GM21737 (cell line): ENCODE measurements at regions not wholly inside any gene's neighbourhood (a gene's known extent, or its start where the extent isn't known, plus 50 kb on each side); places are given as distances from the start of the nearest gene placed in this dataset.

ENCODE experiments used
- ATAC-seq: cut with Tn5 transposase; IDR thresholded peaks from one replicate; pipeline ENCODE4 v1.9.1; 2021; ENCODE audit warnings: mild to moderate bottlenecking, moderate library complexity; ENCODE audit not compliant: unreplicated experiment

DNA sequence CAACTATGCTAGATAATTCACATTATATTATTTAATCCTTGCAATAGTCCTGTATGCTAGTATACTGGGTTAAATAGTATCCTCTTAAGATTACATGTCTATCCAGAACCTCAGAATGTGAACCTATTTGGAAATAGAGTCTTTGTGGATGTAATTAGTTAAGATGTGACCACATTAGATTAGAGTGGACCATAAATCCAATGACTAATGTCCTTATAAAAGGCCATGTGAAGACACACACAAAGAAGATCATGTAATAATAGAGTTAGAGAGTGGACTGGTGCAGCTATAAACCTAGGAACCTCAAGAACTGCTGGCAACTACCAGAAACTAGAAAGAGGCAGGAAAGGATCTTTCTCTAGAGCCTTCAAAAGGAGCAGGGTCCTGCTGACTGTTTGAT, 263.6 kb upstream of the PTGER4 start:
- ATAC-seq, result no peak

DNA sequence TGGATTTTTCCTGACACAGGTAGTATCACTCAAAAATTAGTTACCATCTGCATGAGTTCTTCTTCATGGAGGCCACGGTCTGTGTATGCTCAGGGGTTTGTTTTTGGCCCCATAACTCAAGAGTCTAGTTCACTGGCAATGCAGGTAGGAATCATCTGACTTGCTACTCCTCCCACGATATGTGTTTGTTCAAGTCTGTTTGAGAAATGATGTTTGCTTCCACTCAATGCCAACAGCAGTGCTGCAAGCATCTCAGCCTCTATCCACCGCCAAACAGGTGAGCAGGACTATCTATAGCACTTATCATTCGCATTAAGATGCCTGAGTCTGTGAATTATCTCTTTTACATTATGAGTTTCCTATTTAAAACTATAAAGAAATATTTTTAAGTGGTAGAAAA, 264.8 kb upstream of the PTGER4 start:
- ATAC-seq, result no peak

DNA sequence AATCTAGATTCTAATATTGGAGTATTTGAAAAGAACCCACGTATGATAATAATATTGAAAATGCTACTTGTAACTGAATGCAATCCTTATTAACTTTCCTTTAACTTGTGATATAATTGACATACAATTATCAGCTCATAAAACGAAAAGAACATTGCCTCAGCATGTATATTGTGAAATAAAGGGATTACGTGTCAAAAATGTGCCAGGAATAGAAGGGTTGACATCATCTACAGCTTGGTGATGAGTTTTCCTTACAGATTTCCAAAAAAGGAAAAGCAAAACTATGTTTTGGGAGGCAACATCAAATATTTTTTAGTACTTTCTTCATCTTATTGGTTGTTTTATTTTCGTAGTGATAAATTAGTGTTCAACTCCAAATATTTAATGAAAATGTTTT, 266.0 kb upstream of the PTGER4 start:
- ATAC-seq, result no peak

DNA sequence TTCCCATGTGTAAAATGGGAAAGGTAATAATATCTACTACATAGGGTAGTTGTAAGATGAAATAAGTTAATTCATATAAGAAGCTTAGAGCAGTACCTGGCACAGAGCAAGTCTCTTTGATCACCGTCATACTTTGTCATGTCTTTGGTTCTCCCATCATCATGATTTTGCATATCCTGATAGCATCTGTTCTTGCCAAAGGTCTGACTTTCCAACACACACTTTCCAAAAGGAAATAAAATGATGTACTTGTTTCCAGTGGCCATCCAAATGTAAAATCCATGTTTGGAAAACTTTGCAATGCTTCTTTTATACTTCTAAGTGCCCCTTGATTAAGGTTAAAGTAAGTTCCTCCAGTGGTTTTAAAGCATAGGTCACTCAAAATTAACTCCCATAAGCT, 266.9 kb upstream of the PTGER4 start:
- no peak for ATAC-seq

DNA sequence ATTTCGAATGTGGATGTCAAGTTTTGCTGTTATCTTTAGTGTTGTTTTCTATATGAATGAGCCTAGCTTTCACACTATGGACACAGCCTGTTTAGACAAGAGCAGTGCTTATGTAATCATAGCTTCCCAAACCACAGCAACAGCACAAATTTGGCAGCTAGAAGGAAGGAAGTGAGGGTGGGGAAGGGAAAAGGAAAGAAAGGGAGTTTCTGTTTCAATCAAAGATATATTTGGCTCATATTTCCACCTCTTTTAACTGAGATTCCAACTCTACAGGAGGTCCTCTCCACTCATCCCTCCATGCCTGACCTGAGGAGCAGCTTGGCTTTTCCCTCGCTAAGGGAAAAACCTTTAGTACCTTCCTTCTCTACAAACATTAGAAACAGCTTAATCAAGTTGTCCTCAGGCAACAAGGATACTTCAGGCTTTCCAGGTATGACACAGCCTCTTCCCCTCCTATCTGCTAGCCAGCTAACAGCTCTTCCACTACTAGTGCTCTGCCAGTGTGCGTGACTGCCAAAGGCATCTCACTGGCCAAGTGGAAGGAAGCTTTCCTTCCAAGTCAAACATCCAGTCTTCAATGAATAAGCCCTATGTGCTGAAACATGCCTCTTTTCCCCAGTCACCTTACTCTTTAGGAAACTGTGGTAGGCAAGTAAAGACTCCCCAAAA, 268.6 kb upstream of the PTGER4 start:
- no peak for ATAC-seq

DNA sequence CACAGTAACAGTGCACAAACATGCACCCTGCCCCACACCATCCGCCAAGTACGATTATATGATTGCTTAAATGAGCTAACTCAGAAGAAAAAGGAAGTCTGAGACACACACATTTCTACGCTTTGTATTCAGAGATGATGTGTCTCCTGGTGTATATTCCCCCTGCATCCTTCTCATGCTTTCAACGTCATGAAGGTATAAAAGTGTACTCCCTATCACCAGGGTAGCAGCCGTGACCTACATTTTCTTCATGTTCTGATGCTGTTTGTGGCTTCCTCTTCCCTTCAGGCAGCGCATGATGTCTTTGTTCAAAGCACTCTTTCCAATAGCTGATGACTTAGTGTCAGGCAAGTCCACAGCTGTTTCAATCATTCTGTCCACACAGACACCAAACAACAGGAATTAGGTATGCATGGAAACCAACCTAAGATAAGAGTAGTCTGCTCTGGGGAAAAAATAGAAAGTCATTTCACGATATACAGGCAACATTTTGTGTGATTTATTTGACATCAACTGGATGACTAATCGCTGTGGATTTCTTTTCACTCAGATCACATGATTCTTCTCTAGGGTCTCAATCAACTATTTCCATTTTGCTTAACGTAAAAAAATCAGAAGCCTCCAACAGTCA, 269.4 kb upstream of the PTGER4 start:
- no peak for ATAC-seq

DNA sequence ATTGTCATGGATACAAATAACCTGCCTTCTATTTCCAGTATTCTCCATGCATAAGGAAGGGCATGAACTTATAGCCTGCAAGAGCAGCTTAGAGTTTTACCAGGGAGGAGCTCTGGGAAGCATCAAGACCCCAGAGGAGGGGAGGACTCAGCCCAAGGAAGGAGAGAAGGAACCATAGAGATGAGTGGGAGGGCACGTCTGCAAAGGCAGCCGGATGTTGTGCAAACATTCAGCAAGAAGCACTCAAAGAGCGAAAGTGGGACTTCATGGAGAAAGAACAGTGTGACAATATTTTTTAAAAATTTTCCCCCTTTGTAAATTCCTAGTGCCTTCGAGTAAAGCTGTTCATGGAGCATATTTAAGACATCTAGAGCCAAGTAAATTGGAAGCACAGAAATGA, 270.1 kb upstream of the PTGER4 start:
- no peak for ATAC-seq

DNA sequence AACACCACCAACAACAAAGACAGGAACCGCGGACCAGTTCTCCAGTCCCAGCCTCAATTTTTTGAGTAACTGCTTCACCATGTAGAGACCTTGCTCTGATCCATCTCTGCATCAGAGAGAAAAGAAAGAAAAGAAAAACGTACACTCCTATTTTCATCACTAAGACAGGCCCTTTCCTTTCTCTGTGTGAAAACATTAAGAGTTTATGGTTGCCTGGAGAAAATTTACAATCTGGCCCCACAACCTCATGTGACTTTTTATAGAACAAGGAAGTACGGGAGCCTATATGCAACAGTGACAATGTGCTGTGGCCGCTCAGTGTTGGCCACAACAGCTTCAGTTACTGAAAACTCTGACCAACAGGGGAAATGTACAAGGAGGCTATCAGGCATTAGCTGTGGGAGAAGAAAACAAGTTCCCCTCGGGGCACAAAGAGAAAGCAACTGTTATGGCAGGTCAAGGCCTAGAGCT, 272.9 kb upstream of the PTGER4 start:
- ATAC-seq, result no peak

DNA sequence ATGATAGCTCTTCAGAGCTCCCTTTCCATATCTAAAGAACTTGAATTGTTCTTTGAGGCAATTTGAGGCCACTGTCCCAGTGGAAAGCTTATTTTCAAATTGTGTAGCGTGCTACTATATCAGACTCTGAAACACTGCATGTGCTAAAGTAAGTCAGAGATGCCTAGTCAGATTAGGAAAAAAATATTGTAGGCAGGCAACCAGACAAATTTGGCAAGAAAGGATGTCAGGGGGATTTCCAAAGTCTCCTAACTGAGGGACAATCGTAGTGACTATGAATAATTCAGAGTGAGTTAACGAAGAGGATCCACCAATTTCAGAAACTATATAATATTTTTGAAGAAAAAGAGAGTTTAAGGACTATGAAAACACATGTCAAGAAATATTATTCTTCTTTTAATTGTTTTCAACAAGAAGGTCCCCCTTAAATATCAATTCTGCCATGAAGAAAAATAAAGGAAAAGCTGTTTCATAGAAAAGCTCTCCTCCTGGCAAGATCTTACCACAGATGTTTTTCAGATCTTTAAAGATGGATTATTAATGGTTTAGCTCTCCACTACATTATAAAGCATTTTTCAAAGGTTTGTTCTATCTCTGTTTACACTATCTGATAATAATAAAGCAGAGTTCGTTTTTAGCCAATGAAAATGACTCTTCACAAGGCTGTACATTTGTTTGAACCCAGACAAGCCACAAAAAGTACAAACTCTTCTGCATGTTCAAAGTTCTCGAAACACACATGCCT, 273.5 kb upstream of the PTGER4 start:
- ATAC-seq, result no peak

DNA sequence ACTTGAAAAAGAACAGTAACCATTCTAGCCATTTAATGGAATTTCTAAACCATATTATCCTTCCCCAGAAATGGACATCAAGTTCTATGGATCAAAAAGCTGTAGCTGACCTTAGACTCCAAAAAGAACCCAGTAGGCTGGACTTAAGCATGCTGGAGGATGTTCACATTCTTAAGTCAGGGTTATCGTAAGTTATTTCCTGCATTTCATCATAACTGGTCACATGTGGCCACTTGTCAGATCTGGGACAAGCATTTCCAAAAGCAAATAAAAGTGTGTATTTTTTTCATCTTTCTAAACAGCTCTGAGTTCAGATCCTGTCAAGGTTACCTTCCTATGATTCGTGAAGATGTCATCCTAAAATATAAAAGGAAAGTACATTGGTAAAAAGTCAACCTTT, 274.5 kb upstream of the PTGER4 start:
- no peak for ATAC-seq

DNA sequence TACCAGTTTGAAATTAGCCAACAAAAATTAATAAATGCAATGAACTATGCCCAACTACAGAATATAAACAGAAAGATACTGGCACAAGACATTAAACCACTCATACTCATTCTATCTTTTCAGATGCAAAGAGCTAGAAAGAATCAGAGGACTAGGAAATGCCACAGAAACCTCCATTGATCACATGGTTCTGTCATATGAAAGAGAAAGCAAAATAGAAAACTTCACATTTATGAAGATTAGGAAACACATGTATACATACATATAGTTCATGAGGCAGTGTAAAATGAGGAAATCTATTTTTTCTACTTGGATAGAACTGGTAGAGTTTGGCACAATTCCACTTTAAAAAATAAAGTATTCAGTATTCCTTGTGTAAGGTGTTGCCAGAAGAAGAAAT, 275.1 kb upstream of the PTGER4 start:
- ATAC-seq, result peak; percentile 61

DNA sequence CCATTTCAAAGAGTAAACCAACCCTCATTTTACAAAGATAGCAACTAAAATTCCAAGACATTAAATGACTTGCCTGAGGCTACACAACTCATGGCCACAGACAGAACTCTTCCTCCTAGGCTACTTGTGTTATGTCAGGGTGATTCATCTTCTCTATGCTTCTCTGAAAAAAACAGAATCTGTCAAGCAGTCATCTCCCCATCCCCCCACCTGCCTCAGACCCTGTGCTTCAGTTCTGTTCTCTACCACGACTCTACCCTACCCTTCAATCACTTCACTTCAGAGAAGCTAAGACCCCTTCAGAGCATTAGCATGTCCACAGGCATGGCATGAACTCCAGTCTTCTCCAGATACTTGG, 277.7 kb upstream of the PTGER4 start:
- no peak for ATAC-seq

DNA sequence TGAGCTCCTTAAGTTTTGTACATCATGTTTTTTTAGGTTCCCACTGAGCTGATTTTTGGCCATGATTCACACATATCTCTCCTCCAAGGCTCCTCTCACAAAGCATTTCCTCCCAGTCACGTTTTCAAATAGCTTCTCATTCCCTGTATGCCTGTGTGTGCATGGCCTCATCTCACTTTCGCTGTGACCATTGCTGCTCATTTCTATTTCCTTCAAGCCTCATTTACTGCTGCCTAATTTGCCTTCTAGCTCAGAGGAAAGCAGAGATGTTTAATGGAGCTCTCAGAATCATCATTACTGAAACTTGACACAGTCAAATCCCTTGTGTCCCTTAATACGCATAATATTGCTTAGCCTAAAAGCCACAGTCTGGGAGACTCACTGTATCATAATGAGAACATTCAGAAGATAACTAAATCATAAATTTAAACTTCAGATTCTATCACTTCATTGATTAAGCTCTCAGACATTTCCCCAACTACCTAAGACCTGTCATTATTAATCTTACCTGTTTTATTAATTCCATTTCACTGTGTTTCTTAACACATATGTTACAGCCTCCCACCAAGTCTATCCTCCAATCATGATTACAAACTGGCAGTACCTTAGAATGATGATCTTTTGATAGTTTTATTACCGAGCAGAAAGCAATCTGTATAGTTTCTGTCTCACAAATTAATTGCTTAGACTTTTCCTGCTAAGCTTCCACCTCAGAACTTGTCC, 278.3 kb upstream of the PTGER4 start:
- ATAC-seq, result peak; percentile 71

DNA sequence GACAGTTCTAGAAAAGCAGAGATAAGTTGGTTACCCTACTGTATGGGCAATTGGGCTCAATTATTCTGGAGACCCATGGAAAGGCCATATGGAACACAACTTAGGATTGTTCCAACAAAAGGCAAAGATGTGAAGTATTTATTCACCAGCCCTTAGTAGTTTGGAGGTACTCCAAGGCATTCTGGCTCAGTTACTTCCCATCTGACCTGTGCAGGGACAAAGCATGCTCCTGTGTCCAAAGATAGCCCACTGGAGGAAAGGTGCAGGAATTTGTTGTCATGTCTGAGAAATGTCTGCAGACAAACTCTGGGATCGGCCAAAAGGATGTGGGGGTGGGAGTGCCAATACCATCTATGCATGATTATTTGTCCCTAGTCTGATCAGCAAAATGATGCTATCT, 279.5 kb upstream of the PTGER4 start:
- no peak for ATAC-seq

DNA sequence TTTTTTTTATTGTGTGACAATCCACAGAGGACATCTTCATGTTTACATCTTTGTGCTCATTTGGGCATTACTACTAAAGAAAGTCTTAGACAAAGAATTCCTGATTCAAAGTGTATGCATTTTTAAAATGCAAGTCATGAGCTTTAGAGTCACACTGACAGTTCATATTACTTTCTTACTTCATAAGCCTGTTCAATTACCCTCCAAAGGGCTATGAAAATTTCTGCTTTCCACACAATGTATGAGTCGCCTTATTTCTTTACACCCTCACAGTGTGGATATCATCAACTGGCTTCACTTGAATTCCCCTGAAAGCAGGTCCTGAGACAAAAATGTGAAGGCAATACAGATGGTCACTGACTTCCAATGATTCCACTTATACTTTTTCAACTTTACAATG, 280.4 kb upstream of the PTGER4 start:
- no peak for ATAC-seq

DNA sequence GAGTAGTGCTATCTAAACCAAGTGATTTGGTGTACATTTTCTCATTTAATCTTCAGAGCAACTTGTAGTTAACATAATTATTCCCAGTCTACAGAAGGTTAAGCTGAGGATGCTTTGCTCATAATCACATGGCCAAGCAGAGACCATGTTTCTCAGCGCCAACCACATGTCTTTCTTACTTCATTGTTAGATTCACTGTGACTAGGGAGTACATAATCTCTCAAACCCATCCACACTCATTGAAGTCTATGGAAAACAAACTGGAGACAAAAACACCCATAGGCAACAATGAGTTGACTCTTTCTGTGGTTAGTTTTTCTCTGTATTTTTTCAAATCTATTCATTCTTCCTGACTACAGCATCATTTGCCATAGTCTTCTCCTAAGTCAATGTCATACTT, 281.7 kb upstream of the PTGER4 start:
- ATAC-seq, result no peak

DNA sequence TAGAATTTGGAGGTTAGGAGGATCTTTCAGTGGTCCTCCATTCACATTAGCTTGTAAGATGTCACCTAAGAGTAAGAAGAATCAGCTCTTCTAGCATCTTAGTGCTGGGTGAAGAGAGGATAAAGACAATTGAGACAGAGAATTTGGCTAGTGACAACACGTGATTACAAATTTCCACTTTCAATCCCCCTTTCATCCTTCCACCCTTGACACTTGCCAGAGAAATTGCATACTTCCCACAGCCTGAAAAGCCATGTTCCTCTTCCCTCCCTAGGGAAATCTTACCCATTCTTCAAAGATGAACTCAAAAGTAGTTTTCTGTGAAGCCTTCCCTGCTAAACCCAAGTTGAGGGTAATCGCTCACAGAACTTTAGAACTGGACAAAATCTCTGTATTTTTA, 282.6 kb upstream of the PTGER4 start:
- ATAC-seq, result no peak

DNA sequence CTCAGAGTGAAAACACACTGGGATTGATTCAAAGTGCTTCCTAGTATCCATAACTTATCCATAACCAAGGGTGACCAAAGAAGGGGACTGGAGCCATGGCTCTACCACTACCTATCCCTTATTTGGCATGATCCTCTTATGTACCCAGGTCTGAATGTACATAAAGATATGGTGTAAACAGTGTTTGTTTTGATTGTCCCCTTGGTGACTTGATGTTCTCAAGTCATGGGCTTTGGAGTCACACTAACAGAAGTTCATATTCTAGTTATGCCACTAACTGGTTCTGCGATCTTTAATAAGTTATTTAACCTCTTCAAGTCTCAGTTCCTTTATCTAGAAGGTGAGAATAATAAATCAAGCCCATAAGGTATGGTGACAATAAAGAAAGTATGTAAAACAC, 283.4 kb upstream of the PTGER4 start:
- no peak for ATAC-seq

DNA sequence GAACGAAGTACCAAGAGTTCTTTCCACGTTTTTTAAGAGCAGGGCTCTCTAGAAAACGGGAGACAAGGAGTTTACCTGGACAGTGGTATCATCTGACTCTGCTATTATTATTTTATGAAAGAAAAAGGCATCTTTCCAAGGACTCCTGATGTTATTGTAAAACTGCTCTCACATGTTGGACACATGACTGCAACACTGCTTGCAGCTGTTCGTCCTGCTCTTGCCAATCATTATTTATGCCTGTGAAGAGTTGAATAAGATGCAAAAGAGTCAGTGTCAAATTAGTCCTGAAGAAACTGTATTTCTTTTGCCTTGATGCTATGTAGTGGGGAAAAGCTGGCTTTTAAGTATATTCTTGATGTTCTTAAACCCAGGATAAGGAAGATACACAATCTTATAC, 284.5 kb upstream of the PTGER4 start:
- ATAC-seq, result no peak

DNA sequence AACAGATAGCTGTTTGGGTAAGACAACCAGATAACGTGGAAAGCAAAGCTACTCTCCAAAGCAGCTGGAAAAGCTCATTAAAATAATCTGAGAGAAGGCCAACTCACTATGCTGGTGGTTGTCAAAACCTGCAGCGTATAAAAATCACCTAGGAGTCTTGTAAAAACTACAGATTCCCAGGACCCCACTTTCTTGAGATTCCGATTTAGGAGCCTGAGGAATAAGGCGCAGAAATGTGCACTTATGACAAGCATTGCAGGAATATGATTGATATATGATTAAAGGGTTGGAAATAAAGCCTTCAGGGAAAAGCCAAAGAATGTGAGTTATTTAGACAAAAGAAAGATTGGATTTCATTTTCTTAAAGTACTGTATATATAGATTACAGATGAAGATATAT, 285.0 kb upstream of the PTGER4 start:
- no peak for ATAC-seq

DNA sequence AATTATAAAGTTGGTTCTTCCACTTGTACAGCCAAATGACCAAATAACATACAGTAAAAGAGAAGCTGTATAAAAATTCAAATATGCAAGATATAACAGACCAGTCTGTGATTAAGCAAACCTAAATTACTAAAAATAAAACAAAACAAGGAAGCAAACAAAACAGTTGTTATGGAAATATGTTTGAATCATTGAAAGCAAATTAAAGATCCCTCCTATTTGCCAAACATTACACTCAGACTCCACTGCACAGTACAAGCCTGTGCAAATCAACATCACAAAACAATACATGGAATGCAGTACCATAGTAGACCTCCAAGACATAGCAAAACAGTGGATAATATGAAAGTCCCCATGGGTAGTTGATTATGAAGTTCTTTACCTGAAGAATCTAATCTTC, 288.1 kb upstream of the PTGER4 start:
- ATAC-seq, result no peak
